Mesendoderm (in vitro differentiated cells): ENCODE measurements at regions not wholly inside any gene's neighbourhood (a gene's known extent, or its start where the extent isn't known, plus 50 kb on each side); places are given as distances from the start of the nearest gene placed in this dataset.
A peak's percentile ranks its signal among the peaks of the same experiment; 100 is the strongest.

Experiments
- DNase-seq: peaks from one replicate; pipeline ENCODE4 v3.0.0; 2013
- H2AK5ac ChIP-seq: 2 replicates; pipeline ENCODE4 v1.6.1; 2013; ENCODE audit warnings: low read length, inconsistent platforms
- H2BK120ac ChIP-seq: 2 replicates; pipeline ENCODE4 v1.6.1; 2013; ENCODE audit warnings: low read depth, mild to moderate bottlenecking, low read length, moderate library complexity, mixed read lengths
- H2BK15ac ChIP-seq: replicated peaks from 2 replicates; pipeline ENCODE4 v1.6.1; 2013; ENCODE audit warnings: low read depth, mild to moderate bottlenecking, moderate library complexity
- H2BK5ac ChIP-seq: 2 replicates; pipeline ENCODE4 v1.6.1; 2013; ENCODE audit warnings: low read length, inconsistent platforms
- H3K18ac ChIP-seq: 2 replicates; pipeline ENCODE4 v1.6.1; 2013; ENCODE audit warnings: mild to moderate bottlenecking, low read length, mixed read lengths
- H3K23ac ChIP-seq: one replicate; pipeline ENCODE4 v1.6.1; 2013; ENCODE audit warnings: low read length
- H3K27ac ChIP-seq: 2 replicates; pipeline ENCODE4 v1.5.1; 2013; ENCODE audit warnings: low read depth, mild to moderate bottlenecking, inconsistent platforms, low read length, moderate library complexity
- H3K27me3 ChIP-seq: 2 replicates; pipeline ENCODE4 v1.6.1; 2013; ENCODE audit warnings: low read length, control low read depth, mild to moderate bottlenecking, inconsistent platforms; ENCODE audit not compliant: insufficient read depth, poor library complexity
- H3K36me3 ChIP-seq: 2 replicates; pipeline ENCODE4 v1.6.1; 2013; ENCODE audit warnings: low read length, inconsistent platforms; ENCODE audit not compliant: control insufficient read depth, insufficient read depth
- H3K4ac ChIP-seq: one replicate; pipeline ENCODE4 v1.6.1; 2013; ENCODE audit warnings: low read depth, mild to moderate bottlenecking, low read length, moderate library complexity
- H3K4me1 ChIP-seq: 2 replicates; pipeline ENCODE4 v1.6.1; 2013; ENCODE audit warnings: low read depth, low read length, inconsistent platforms; ENCODE audit not compliant: control insufficient read depth
- H3K4me2 ChIP-seq: 2 replicates; pipeline ENCODE4 v1.6.1; 2013; ENCODE audit warnings: low read length
- H3K4me3 ChIP-seq: 2 replicates; pipeline ENCODE4 v1.5.1; 2013; ENCODE audit warnings: mild to moderate bottlenecking, low read length
- H3K56ac ChIP-seq: one replicate; pipeline ENCODE4 v1.6.1; 2013; ENCODE audit warnings: low read length
- H3K79me1 ChIP-seq: 2 replicates; pipeline ENCODE4 v1.6.1; 2013; ENCODE audit warnings: low read length, inconsistent platforms
- H3K79me2 ChIP-seq: 2 replicates; pipeline ENCODE4 v1.6.1; 2013; ENCODE audit warnings: mild to moderate bottlenecking, low read length; ENCODE audit not compliant: control insufficient read depth, insufficient read depth
- H3K9ac ChIP-seq: 2 replicates; pipeline ENCODE4 v1.6.1; 2013; ENCODE audit warnings: low read length, inconsistent platforms
- H4K5ac ChIP-seq: one replicate; pipeline ENCODE4 v1.6.1; 2013; ENCODE audit warnings: low read length
- H4K8ac ChIP-seq: one replicate; pipeline ENCODE4 v1.6.1; 2013; ENCODE audit warnings: low read depth, mild to moderate bottlenecking, control low read depth, low read length, moderate library complexity
- WGBS: extraction: QIAGEN DNeasy Blood & Tissue Kit; methylation state at CpG from one replicate; pipeline ENCODE4 v1.1.7; 2013; ENCODE audit warnings: low lambda C conversion rate, missing lambda C conversion rate; ENCODE audit not compliant: insufficient coverage; ENCODE audit errors: extremely low coverage; 5-methylcytosine and 5-hydroxymethylcytosine counted together

DNA sequence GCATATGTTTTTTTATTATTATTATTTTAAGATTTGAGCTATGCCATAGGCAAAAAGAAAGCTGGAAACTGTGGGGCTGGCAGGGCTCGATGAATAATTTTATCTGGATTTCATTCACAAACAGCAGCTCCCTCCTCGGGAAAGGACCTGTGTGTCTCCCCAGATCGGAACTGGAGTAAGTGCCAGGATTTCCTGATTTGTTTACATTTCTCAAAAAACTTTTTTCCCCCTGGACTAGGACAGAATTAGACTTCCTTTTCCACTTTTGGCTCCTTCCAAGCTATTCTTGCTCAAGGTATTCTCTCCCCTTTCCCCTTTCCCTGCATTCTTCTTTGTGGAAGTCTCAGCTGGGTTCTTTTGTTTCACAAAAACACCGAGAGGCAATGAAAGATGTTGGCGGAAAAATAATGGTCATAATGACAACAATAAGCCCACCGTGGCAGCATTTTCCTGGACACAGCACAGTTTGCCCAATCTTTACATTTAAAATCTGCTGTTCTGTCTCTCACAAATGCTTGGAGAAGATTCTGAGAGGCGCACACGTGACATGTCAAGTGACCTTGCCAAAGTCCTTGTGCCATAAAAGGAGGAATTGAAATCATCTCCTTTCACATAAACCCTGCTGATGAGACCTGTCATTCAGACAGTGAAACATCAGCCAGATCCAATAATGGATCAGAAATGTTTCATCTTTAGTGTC, 85.8 kb upstream of the PREP start:
- Histone ChIP-seq H3K4ac (no peak overlapping the region), H3K9ac (no peak overlapping the region), H2BK5ac (no peak overlapping the region), H3K27ac (no peak overlapping the region), H4K5ac (no peak overlapping the region), H3K18ac (no peak overlapping the region), H4K8ac (no peak overlapping the region), H3K4me3 (no peak overlapping the region), H3K4me1 (no peaks in the 10 kb centered on the region), H3K36me3 (no peaks in the 10 kb centered on the region), H3K56ac (no peak overlapping the region), H3K4me2 (no peak overlapping the region), H2BK120ac (no peak overlapping the region), H2AK5ac (no peak overlapping the region), H2BK15ac (no peak overlapping the region), H3K23ac (no peak overlapping the region), H3K79me1 (no peaks in the 10 kb centered on the region), H3K27me3 (no peaks in the 10 kb centered on the region), H3K79me2 (no peaks in the 10 kb centered on the region)
- no CpG with 5 or more reads among the region's 8 CpGs for WGBS
- DNase-seq = no peak

DNA sequence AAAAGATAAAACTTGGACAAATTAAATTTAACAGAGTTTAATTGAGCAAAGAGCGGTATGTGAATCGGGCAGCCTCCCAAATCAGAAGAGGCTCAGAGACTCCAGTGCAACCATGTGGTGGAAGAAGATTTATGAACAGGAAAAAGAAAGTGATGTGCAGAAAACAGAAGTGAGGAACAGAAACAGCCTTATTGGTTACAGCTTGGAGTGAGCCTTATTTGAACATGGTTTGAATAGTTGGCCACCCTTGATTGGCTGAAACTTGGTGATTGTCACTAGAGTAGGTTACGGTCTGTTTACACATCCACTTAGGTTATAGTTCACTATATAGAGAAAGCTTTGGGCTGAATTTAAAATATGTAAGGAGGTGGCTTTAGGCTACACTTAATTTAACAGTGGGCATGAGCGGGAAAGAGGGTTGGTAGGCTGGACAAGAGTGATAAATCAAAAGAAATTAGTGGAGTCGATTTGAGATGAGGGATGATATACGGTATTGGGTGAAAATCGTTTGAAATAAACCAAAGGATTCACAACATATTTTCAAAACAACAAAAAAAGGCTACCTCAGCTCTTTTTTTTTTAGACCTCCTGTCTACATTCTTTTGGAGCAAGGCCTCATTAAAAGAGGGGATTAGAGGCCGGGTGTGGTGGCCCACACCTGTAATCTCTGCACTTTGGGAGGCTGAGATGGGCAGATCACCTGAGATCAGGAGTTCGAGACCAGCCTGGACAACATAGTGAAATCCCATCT, 84.3 kb upstream of the PREP start:
- no peak overlapping the region for H3K4me3 ChIP-seq
- no peaks in the 10 kb centered on the region for H3K27me3 ChIP-seq
- no peak overlapping the region for H2BK5ac ChIP-seq
- no peak overlapping the region for H2BK120ac ChIP-seq
- H2AK5ac ChIP-seq = no peak overlapping the region
- no peaks in the 10 kb centered on the region for H3K4me1 ChIP-seq
- H3K56ac ChIP-seq = no peak overlapping the region
- WGBS = 100% methylated on average over 4 of the region's 9 CpGs
- H3K27ac ChIP-seq = no peak overlapping the region
- no peak overlapping the region for H3K4me2 ChIP-seq
- no peak overlapping the region for H4K8ac ChIP-seq
- H2BK15ac ChIP-seq = peak overlapping the region; percentile 76
- no peak for DNase-seq
- no peak overlapping the region for H3K9ac ChIP-seq
- H3K36me3 ChIP-seq = no peaks in the 10 kb centered on the region
- H3K23ac ChIP-seq = no peak overlapping the region
- no peaks in the 10 kb centered on the region for H3K79me1 ChIP-seq
- H3K79me2 ChIP-seq = no peaks in the 10 kb centered on the region
- H3K18ac ChIP-seq = no peak overlapping the region
- H4K5ac ChIP-seq = no peak overlapping the region
- no peak overlapping the region for H3K4ac ChIP-seq

DNA sequence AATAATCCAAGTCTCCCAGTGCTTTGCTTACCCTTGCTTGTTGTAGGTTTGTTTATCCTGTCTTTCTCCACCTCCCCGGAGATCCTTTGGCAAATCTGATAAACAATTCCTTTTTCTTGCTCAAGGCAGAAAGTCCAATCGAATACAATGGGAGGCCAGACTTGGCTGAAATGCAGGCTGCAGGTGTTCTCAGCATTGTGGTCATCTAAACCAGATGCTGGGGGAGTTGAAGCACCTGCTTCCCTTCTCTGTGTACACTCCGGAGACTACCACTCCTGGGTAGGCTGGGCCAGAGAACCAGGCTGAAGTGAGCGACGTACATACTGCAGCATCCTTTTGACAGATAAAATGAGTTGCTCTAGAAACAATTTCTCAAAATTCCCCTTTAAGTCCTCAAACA, 82.6 kb upstream of the PREP start:
- H3K56ac ChIP-seq = no peak overlapping the region
- no peak overlapping the region for H3K4me2 ChIP-seq
- H3K79me1 ChIP-seq = no peaks in the 10 kb centered on the region
- H3K9ac ChIP-seq = no peak overlapping the region
- no peaks in the 10 kb centered on the region for H3K79me2 ChIP-seq
- no peaks in the 10 kb centered on the region for H3K36me3 ChIP-seq
- no peak overlapping the region for H3K4ac ChIP-seq
- no peak overlapping the region for H4K5ac ChIP-seq
- H3K23ac ChIP-seq = no peak overlapping the region
- no peak overlapping the region for H4K8ac ChIP-seq
- H3K4me3 ChIP-seq = no peak overlapping the region
- no CpG with 5 or more reads among the region's 5 CpGs for WGBS
- DNase-seq = peak; percentile 64
- H3K18ac ChIP-seq = no peak overlapping the region
- H3K4me1 ChIP-seq = no peaks in the 10 kb centered on the region
- no peak overlapping the region for H2BK15ac ChIP-seq
- H3K27me3 ChIP-seq = no peaks in the 10 kb centered on the region
- no peak overlapping the region for H3K27ac ChIP-seq
- no peak overlapping the region for H2BK120ac ChIP-seq
- H2AK5ac ChIP-seq = no peak overlapping the region
- H2BK5ac ChIP-seq = no peak overlapping the region

DNA sequence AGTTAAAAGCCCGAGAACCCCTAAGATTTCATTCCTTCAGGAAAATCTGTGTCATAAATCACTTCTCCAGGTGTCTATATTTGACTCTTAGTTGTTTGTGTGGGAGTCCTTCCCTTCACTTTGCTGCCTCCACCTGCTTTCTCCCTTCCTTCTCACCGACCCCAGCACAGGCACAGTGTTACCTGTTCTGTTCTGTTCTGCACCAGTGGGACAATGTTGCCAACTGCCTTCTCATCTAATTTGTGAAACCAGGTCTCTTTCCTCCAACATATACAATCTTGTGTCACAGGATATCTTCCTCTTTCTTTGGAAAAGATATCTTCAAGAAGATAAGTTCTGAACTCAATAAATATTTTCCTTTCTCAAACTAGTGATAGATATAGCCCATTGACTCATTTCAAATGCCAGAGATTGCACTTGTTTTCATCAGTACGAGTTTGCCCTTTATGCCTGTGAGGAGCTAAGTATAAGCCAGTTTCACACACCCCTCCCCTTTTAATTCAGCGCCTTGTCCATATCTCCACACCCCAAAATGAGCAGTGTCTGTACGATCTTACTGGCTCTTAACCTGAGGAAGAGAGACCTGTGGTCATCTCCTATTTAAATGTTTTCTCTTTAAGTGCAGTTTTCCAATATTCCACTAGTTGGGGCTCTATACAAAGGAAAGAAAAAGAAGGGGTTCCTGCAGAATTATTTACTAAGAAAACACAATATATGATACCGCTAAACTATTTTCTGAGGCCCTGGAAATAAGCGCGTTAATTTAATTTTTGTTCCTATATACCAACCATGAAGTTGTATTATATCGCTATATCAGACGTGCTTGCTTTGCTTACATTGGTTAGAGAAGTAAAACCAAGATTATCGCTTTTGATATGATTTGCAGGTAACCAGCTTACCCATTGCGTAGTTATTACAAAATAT, 81.6 kb upstream of the PREP start:
- Histone ChIP-seq H2BK15ac (no peak overlapping the region), H3K9ac (no peak overlapping the region), H3K56ac (no peak overlapping the region), H3K18ac (no peak overlapping the region), H3K27ac (no peak overlapping the region), H3K4me2 (no peak overlapping the region), H2BK5ac (no peak overlapping the region), H3K79me2 (no peaks in the 10 kb centered on the region), H3K4ac (no peak overlapping the region), H2AK5ac (no peak overlapping the region), H3K23ac (no peak overlapping the region), H2BK120ac (no peak overlapping the region), H4K8ac (no peak overlapping the region), H3K4me1 (no peaks in the 10 kb centered on the region), H4K5ac (no peak overlapping the region), H3K4me3 (no peak overlapping the region), H3K36me3 (no peaks in the 10 kb centered on the region), H3K27me3 (no peaks in the 10 kb centered on the region), H3K79me1 (no peaks in the 10 kb centered on the region)
- DNase-seq = peak; percentile 70
- WGBS = no CpG with 5 or more reads among the region's 12 CpGs

DNA sequence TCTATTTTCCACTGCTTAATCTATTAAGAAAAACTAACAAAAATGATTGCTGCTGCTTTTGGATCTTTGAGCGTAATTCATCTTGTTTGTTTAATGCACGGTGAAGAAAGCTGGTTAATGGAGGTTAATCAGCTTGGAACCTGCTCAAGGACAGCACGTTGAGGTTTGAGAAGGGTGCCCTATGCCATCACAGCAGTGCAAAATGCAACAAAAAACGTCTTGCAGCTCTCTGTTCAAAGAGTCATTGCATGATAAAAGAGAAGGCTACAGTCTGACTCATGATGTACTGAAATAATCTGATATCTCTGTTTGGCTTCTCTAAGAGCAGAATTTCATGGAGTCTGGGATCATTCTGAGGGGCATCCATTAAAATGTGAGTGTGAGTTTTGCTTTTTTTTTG, 80.6 kb upstream of the PREP start:
- H3K18ac ChIP-seq = no peak overlapping the region

More for the DNA sequence above, 80.6 kb upstream of the PREP start:
- Histone ChIP-seq H2AK5ac (no peak overlapping the region), H3K79me1 (no peaks in the 10 kb centered on the region), H3K4me1 (no peaks in the 10 kb centered on the region), H3K23ac (no peak overlapping the region), H3K36me3 (no peaks in the 10 kb centered on the region), H3K56ac (no peak overlapping the region), H4K5ac (no peak overlapping the region), H2BK15ac (no peak overlapping the region), H4K8ac (no peak overlapping the region), H3K9ac (no peak overlapping the region), H2BK120ac (no peak overlapping the region), H3K4ac (no peak overlapping the region), H2BK5ac (no peak overlapping the region), H3K4me2 (no peak overlapping the region), H3K27ac (no peak overlapping the region), H3K27me3 (no peaks in the 10 kb centered on the region), H3K4me3 (no peak overlapping the region), H3K79me2 (no peaks in the 10 kb centered on the region)
- WGBS = no CpG with 5 or more reads among the region's 4 CpGs
- no peak for DNase-seq
